GM12891 (cell line): ENCODE measurements at regions not wholly inside any gene's neighbourhood (a gene's known extent, or its start where the extent isn't known, plus 50 kb on each side); places are given as distances from the start of the nearest gene placed in this dataset.

Experiments
- POLR2A ChIP-seq: IDR thresholded peaks from 2 replicates; pipeline ENCODE4 v1.6.1; 2011; ENCODE audit warnings: low read depth, low read length, control low read depth
- POLR2AphosphoS5 ChIP-seq: IDR thresholded peaks from 2 replicates; pipeline ENCODE4 v1.6.1; 2011; ENCODE audit warnings: low read depth, low read length, control low read depth
- POU2F2 ChIP-seq: IDR thresholded peaks from 2 replicates; pipeline ENCODE4 v1.6.1; 2011; ENCODE audit warnings: low read depth, mild to moderate bottlenecking, control low read depth, low read length, moderate library complexity
- TAF1 ChIP-seq: IDR thresholded peaks from 2 replicates; pipeline ENCODE4 v1.6.1; 2011; ENCODE audit warnings: low read depth, low read length, control low read depth

DNA sequence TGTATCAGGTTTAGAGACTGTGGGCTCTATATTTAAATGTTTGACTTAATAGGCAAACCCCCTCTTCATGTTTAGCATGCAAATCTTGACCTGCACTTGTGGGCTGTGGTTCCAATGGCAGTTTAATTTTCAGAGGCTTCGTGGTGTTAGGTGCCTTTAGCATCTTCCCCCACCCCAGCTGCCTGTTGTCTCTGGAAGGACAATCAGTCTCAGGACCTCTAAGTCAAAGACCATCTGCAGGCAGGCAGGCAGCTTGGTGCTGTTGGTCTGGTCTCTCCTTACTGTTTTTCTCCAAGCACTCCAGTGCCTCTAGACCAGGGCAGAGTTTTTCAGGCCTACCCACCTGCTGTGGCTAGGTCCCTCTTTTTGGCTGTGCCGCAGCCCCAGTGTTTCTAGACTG, 990.4 kb downstream of the CDH11 start:
- TF ChIP-seq TAF1 (no peak), POLR2A (no peak), POU2F2 (no peak), POLR2AphosphoS5 (no peak)
